NCI-H526 treated with DMSO at 0.1 percent for 48 hours (cell line): ENCODE measurements at regions not wholly inside any gene's neighbourhood (a gene's known extent, or its start where the extent isn't known, plus 50 kb on each side); places are given as distances from the start of the nearest gene placed in this dataset.
"Not testable (repeated sequence)": the region's sequence is repeated elsewhere in the genome, so short reads cannot be mapped to it uniquely, and the experiment has no call there.

Experiments
- DNase-seq: peaks from one replicate; lab custom pipeline; 2025; lab: John Stamatoyannopoulos, UW

GRCh38 chr14:30266290-30266689, 292.7 kb upstream of the G2E3 start:
- DNase-seq, result no peak

- no peak for DNase-seq
These were observed 291.8 kb upstream of the G2E3 start for GRCh38 chr14:30267141-30267540.

GRCh38 chr14:30270200-30271161, 288.5 kb upstream of the G2E3 start:
- peak; percentile 39 for DNase-seq

GRCh38 chr14:30271811-30272323, 287.1 kb upstream of the G2E3 start:
- DNase-seq, result no peak

- no peak for DNase-seq
These were observed 285.8 kb upstream of the G2E3 start for GRCh38 chr14:30272848-30273832.

GRCh38 chr14:30275604-30276003, 283.4 kb upstream of the G2E3 start:
- no peak for DNase-seq

- no peak for DNase-seq
These were observed 281.7 kb upstream of the G2E3 start for GRCh38 chr14:30277268-30277667.

- DNase-seq, result not testable (repeated sequence)
These were observed 280.1 kb upstream of the G2E3 start for GRCh38 chr14:30278856-30279255.

GRCh38 chr14:30283822-30284446, 275.0 kb upstream of the G2E3 start:
- DNase-seq, result no peak

- DNase-seq, result no peak
These were observed 274.1 kb upstream of the G2E3 start for GRCh38 chr14:30284808-30285207.

GRCh38 chr14:30287579-30288445, 271.1 kb upstream of the G2E3 start:
- no peak for DNase-seq

GRCh38 chr14:30290001-30290400, 269.0 kb upstream of the G2E3 start:
- no peak for DNase-seq

- no peak for DNase-seq
These were observed 267.7 kb upstream of the G2E3 start for GRCh38 chr14:30291216-30291615.

- no peak for DNase-seq
These were observed 266.4 kb upstream of the G2E3 start for GRCh38 chr14:30292541-30292940.

- DNase-seq, result no peak
These were observed 263.0 kb upstream of the G2E3 start for GRCh38 chr14:30295980-30296379.

GRCh38 chr14:30296931-30297405, 262.0 kb upstream of the G2E3 start:
- DNase-seq, result no peak

- DNase-seq, result no peak
These were observed 260.8 kb upstream of the G2E3 start for GRCh38 chr14:30297876-30298795.

GRCh38 chr14:30299915-30300314, 259.0 kb upstream of the G2E3 start:
- no peak for DNase-seq

- DNase-seq, result no peak
These were observed 255.6 kb upstream of the G2E3 start for GRCh38 chr14:30303350-30303749.

- no peak for DNase-seq
These were observed 253.6 kb upstream of the G2E3 start for GRCh38 chr14:30305346-30305745.
